ENCODE measurements at regions not wholly inside any gene's neighbourhood (a gene's known extent, or its start where the extent isn't known, plus 50 kb on each side); places are given as distances from the start of the nearest gene placed in this dataset.

DNA sequence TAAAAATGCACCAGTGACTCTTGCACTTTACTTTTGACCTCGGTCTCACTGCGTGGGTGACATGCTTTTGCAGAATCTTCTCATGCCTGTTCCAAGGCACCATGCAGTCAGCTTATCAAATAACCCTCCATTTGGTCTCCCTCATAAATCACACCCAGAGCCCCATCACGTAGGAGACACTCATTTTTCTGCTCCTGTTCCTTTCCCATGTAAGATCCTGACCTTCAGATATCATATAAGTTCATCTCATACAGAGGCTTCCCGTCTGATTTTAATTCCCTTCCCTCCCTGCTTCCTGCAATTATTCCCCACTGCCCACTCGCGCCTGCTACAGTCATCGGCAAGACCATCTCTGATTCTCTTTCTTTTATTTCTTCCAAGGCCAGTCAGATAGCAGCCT, 1226.3 kb upstream of the AUTS2 start (continued):
- TF ChIP-seq, protein P1, sequence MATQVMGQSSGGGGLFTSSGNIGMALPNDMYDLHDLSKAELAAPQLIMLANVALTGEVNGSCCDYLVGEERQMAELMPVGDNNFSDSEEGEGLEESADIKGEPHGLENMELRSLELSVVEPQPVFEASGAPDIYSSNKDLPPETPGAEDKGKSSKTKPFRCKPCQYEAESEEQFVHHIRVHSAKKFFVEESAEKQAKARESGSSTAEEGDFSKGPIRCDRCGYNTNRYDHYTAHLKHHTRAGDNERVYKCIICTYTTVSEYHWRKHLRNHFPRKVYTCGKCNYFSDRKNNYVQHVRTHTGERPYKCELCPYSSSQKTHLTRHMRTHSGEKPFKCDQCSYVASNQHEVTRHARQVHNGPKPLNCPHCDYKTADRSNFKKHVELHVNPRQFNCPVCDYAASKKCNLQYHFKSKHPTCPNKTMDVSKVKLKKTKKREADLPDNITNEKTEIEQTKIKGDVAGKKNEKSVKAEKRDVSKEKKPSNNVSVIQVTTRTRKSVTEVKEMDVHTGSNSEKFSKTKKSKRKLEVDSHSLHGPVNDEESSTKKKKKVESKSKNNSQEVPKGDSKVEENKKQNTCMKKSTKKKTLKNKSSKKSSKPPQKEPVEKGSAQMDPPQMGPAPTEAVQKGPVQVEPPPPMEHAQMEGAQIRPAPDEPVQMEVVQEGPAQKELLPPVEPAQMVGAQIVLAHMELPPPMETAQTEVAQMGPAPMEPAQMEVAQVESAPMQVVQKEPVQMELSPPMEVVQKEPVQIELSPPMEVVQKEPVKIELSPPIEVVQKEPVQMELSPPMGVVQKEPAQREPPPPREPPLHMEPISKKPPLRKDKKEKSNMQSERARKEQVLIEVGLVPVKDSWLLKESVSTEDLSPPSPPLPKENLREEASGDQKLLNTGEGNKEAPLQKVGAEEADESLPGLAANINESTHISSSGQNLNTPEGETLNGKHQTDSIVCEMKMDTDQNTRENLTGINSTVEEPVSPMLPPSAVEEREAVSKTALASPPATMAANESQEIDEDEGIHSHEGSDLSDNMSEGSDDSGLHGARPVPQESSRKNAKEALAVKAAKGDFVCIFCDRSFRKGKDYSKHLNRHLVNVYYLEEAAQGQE (IDR thresholded peaks at IDR 0.05; ENCODE audit: unreplicated experiment) = no peak
- TF ChIP-seq CTCF (conservative IDR thresholded peaks at IDR 0.05; ENCODE audit: low read depth in 2 of 2) (no peak), EZH2 (IDR thresholded peaks at IDR 0.05; ENCODE audit: low read depth, unreplicated experiment) (no peak), STAT1 (IDR thresholded peaks at IDR 0.05; ENCODE audit: unreplicated experiment) (no peak)

- Histone ChIP-seq H3K4me2 (no peak overlapping the region), H2AFZ (no peak overlapping the region), H3K79me2 (replicated peaks; ENCODE audit: insufficient read depth) (no peaks in the 10 kb centered on the region), H3K4me1 (ENCODE audit: insufficient read depth) (no peaks in the 10 kb centered on the region), H4K20me1 (replicated peaks; ENCODE audit: insufficient read depth) (no peaks in the 10 kb centered on the region), H3F3A (replicated peaks; ENCODE audit: low read depth) (no peaks in the 10 kb centered on the region), H3K27ac (ENCODE audit: low read depth) (no peak overlapping the region), H3K36me3 (ENCODE audit: insufficient read depth) (no peaks in the 10 kb centered on the region; the same call in none of the 2 replicates), H3K9me2 (ENCODE audit: insufficient read depth) (no peaks in the 10 kb centered on the region), H3K4me3 (no peak overlapping the region), H3K27me3 (ENCODE audit: insufficient read depth) (no peaks in the 10 kb centered on the region)
- no peaks in the 10 kb centered on the region for H3K4me1 Mint-ChIP-seq
- DNase-seq (ENCODE audit: low spot score) = no peak
- no peak overlapping the region for H3K4me3 Mint-ChIP-seq
- peaks cover 100% of the 10 kb centered on the region for H3K9me3 Mint-ChIP-seq
- no peaks in the 10 kb centered on the region for H3K27me3 Mint-ChIP-seq (ENCODE audit: insufficient read depth, low read depth, poor library complexity)
- no peak overlapping the region for H3K27ac Mint-ChIP-seq
- ATAC-seq = no peak
- TF ChIP-seq, protein P2, sequence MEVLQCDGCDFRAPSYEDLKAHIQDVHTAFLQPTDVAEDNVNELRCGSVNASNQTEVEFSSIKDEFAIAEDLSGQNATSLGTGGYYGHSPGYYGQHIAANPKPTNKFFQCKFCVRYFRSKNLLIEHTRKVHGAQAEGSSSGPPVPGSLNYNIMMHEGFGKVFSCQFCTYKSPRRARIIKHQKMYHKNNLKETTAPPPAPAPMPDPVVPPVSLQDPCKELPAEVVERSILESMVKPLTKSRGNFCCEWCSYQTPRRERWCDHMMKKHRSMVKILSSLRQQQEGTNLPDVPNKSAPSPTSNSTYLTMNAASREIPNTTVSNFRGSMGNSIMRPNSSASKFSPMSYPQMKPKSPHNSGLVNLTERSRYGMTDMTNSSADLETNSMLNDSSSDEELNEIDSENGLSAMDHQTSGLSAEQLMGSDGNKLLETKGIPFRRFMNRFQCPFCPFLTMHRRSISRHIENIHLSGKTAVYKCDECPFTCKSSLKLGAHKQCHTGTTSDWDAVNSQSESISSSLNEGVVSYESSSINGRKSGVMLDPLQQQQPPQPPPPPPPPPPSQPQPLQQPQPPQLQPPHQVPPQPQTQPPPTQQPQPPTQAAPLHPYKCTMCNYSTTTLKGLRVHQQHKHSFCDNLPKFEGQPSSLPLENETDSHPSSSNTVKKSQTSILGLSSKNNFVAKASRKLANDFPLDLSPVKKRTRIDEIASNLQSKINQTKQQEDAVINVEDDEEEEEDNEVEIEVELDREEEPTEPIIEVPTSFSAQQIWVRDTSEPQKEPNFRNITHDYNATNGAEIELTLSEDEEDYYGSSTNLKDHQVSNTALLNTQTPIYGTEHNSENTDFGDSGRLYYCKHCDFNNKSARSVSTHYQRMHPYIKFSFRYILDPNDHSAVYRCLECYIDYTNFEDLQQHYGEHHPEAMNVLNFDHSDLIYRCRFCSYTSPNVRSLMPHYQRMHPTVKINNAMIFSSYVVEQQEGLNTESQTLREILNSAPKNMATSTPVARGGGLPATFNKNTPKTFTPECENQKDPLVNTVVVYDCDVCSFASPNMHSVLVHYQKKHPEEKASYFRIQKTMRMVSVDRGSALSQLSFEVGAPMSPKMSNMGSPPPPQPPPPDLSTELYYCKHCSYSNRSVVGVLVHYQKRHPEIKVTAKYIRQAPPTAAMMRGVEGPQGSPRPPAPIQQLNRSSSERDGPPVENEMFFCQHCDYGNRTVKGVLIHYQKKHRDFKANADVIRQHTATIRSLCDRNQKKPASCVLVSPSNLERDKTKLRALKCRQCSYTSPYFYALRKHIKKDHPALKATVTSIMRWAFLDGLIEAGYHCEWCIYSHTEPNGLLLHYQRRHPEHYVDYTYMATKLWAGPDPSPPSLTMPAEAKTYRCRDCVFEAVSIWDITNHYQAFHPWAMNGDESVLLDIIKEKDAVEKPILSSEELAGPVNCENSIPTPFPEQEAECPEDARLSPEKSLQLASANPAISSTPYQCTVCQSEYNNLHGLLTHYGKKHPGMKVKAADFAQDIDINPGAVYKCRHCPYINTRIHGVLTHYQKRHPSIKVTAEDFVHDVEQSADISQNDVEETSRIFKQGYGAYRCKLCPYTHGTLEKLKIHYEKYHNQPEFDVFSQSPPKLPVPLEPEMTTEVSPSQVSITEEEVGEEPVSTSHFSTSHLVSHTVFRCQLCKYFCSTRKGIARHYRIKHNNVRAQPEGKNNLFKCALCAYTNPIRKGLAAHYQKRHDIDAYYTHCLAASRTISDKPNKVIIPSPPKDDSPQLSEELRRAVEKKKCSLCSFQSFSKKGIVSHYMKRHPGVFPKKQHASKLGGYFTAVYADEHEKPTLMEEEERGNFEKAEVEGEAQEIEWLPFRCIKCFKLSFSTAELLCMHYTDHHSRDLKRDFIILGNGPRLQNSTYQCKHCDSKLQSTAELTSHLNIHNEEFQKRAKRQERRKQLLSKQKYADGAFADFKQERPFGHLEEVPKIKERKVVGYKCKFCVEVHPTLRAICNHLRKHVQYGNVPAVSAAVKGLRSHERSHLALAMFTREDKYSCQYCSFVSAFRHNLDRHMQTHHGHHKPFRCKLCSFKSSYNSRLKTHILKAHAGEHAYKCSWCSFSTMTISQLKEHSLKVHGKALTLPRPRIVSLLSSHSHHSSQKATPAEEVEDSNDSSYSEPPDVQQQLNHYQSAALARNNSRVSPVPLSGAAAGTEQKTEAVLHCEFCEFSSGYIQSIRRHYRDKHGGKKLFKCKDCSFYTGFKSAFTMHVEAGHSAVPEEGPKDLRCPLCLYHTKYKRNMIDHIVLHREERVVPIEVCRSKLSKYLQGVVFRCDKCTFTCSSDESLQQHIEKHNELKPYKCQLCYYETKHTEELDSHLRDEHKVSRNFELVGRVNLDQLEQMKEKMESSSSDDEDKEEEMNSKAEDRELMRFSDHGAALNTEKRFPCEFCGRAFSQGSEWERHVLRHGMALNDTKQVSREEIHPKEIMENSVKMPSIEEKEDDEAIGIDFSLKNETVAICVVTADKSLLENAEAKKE (CRISPR knock-in tag; IDR thresholded peaks at IDR 0.05) = no peak
- TF ChIP-seq EZH2 (IDR thresholded peaks at IDR 0.05; ENCODE audit: low read depth, unreplicated experiment) (no peak), ZNF331 (CRISPR knock-in tag; IDR thresholded peaks at IDR 0.05; ENCODE audit: low read depth) (no peak), ZNF114 (CRISPR knock-in tag; IDR thresholded peaks at IDR 0.05) (no peak), EZH2phosphoT487 (IDR thresholded peaks at IDR 0.05; ENCODE audit: unreplicated experiment) (no peak)
- peaks cover 27% of the 10 kb centered on the region; the same call in 2 of the 3 replicates for H3K36me3 Mint-ChIP-seq (ENCODE audit: low read depth)
These were observed 1222.1 kb upstream of the AUTS2 start for GRCh38 chr7:68376131-68376661.
